ENCODE measurements at regions not wholly inside any gene's neighbourhood (a gene's known extent, or its start where the extent isn't known, plus 50 kb on each side); places are given as distances from the start of the nearest gene placed in this dataset.

- FAIRE-seq = no peak
- Histone ChIP-seq H3K4me3 (ENCODE audit: low read depth, low read length) (no peak overlapping the region), H3K36me3 (ENCODE audit: control insufficient read depth, insufficient read depth, low read length) (no peaks in the 10 kb centered on the region), H3K27me3 (ENCODE audit: control insufficient read depth, insufficient read depth, low read length) (no peaks in the 10 kb centered on the region)
- TF ChIP-seq CTCF (IDR thresholded peaks at IDR 0.05; ENCODE audit: insufficient read depth, low read length, severe bottlenecking) = no peak
- DNase-seq (ENCODE audit: low read depth) = no peak
Observed at GRCh38 chr22:48673806-48674500, 1153.7 kb downstream of the BRD1 start.

GRCh38 chr22:48672387-48672786 is 1155.3 kb downstream of the BRD1 start:
- H3K36me3 ChIP-seq (ENCODE audit: control insufficient read depth, insufficient read depth, low read length) = no peaks in the 10 kb centered on the region
- H3K4me3 ChIP-seq (ENCODE audit: low read depth, low read length) = no peak overlapping the region
- no peak for FAIRE-seq
- H3K27me3 ChIP-seq (ENCODE audit: control insufficient read depth, insufficient read depth, low read length) = no peaks in the 10 kb centered on the region
- TF ChIP-seq CTCF (IDR thresholded peaks at IDR 0.05; ENCODE audit: insufficient read depth, low read length, severe bottlenecking) = no peak
- no peak for DNase-seq (ENCODE audit: low read depth)

- Histone ChIP-seq H3K36me3 (ENCODE audit: control insufficient read depth, insufficient read depth, low read length) (no peaks in the 10 kb centered on the region), H3K27me3 (ENCODE audit: control insufficient read depth, insufficient read depth, low read length) (no peaks in the 10 kb centered on the region), H3K4me3 (ENCODE audit: low read depth, low read length) (no peak overlapping the region)
- no peak for TF ChIP-seq CTCF (IDR thresholded peaks at IDR 0.05; ENCODE audit: insufficient read depth, low read length, severe bottlenecking)
- FAIRE-seq (no peak), DNase-seq (ENCODE audit: low read depth) (no peak)
Observed at GRCh38 chr22:48670731-48671130, 1156.9 kb downstream of the BRD1 start.

- no peaks in the 10 kb centered on the region for H3K27me3 ChIP-seq (ENCODE audit: control insufficient read depth, insufficient read depth, low read length)
- FAIRE-seq = no peak
Observed at GRCh38 chr22:48669986-48670716, 1157.5 kb downstream of the BRD1 start.

GRCh38 chr22:48669226-48669625 is 1158.4 kb downstream of the BRD1 start:
- DNase-seq (ENCODE audit: low read depth) (no peak), FAIRE-seq (no peak)
- no peaks in the 10 kb centered on the region for H3K36me3 ChIP-seq (ENCODE audit: control insufficient read depth, insufficient read depth, low read length)
- TF ChIP-seq CTCF (IDR thresholded peaks at IDR 0.05; ENCODE audit: insufficient read depth, low read length, severe bottlenecking) = no peak
- no peaks in the 10 kb centered on the region for H3K27me3 ChIP-seq (ENCODE audit: control insufficient read depth, insufficient read depth, low read length)
- H3K4me3 ChIP-seq (ENCODE audit: low read depth, low read length) = no peak overlapping the region

More at GRCh38 chr22:48669986-48670716, 1157.5 kb downstream of the BRD1 start:
- no peaks in the 10 kb centered on the region for H3K36me3 ChIP-seq (ENCODE audit: control insufficient read depth, insufficient read depth, low read length)
- TF ChIP-seq CTCF (IDR thresholded peaks at IDR 0.05; ENCODE audit: insufficient read depth, low read length, severe bottlenecking) = no peak
- no peak overlapping the region for H3K4me3 ChIP-seq (ENCODE audit: low read depth, low read length)
- no peak for DNase-seq (ENCODE audit: low read depth)

Data from bronchial epithelial cell (primary cell).